ENCODE measurements at regions not wholly inside any gene's neighbourhood (a gene's known extent, or its start where the extent isn't known, plus 50 kb on each side); places are given as distances from the start of the nearest gene placed in this dataset.

GRCh38 chr12:75638792-75639191 is 127.4 kb upstream of the KRR1 start:
- no peak for TF ChIP-seq POLR2A (IDR thresholded peaks at IDR 0.05)
- TF ChIP-seq CTCF (IDR thresholded peaks at IDR 0.05) = no peak

All from vagina (tissue), 2 donors.